Thyroid gland (tissue), 4 donors: ENCODE measurements at regions not wholly inside any gene's neighbourhood (a gene's known extent, or its start where the extent isn't known, plus 50 kb on each side); places are given as distances from the start of the nearest gene placed in this dataset.

Experiments used
- POLR2A ChIP-seq, 2 donors: fragments of 450-650 bp; IDR thresholded peaks; one replicate each; pipeline ENCODE4 v1.6.1; 2017; ENCODE audit warnings: antibody characterized with exemption in 2 of 2, mild to moderate bottlenecking in 2 of 2, moderate library complexity in 1 of 2
- TF ChIP-seq, protein P1 (sequence below), 6 experiments: fragments of 200-600 bp in 3 of 6; fragments of 450-650 bp in 3 of 6; sonication (generic) in 3 of 6; IDR thresholded peaks; one replicate each; pipeline ENCODE4 v1.5.1; 2016 to 2019; ENCODE audit warnings: antibody characterized with exemption in 6 of 6, mild to moderate bottlenecking in 2 of 6, inconsistent platforms in 1 of 6, moderate library complexity in 1 of 6

DNA sequence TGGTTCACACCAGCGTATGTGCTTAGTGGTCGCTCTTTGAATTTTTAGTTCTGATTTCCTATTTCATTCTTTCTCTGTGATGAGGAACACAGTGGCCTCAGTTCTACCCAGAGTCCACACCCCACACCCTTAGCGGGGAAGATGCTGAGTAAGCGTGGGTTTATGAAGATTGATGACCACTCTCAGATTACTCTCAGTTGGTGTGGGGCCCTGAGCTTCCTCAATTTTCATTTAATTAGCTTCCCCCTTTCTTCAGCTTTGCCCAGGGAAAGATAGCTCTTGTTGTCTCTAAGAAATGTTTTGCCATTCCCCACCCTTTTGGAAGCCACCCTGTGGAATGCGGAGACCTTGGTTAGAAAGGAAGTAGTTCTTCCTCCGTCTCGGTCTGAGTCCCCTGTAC is 299.9 kb upstream of the PROX1 start:
- TF ChIP-seq, protein P1, sequence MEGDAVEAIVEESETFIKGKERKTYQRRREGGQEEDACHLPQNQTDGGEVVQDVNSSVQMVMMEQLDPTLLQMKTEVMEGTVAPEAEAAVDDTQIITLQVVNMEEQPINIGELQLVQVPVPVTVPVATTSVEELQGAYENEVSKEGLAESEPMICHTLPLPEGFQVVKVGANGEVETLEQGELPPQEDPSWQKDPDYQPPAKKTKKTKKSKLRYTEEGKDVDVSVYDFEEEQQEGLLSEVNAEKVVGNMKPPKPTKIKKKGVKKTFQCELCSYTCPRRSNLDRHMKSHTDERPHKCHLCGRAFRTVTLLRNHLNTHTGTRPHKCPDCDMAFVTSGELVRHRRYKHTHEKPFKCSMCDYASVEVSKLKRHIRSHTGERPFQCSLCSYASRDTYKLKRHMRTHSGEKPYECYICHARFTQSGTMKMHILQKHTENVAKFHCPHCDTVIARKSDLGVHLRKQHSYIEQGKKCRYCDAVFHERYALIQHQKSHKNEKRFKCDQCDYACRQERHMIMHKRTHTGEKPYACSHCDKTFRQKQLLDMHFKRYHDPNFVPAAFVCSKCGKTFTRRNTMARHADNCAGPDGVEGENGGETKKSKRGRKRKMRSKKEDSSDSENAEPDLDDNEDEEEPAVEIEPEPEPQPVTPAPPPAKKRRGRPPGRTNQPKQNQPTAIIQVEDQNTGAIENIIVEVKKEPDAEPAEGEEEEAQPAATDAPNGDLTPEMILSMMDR (IDR thresholded peaks at IDR 0.05) = no peak
- TF ChIP-seq POLR2A (IDR thresholded peaks at IDR 0.05) = no peak
